Smooth muscle cell (in vitro differentiated cells): ENCODE measurements at regions not wholly inside any gene's neighbourhood (a gene's known extent, or its start where the extent isn't known, plus 50 kb on each side); places are given as distances from the start of the nearest gene placed in this dataset.

Source experiments
- DNase-seq: peaks from one replicate; lab custom pipeline; 2025; ENCODE audit not compliant: unreplicated experiment; lab: John Stamatoyannopoulos, UW
- H2AFZ ChIP-seq: fragments of 200-600 bp; sonication (generic); 2 replicates; pipeline ENCODE4 v1.6.0; 2016; ENCODE audit warnings: antibody characterized with exemption, low read depth, mild to moderate bottlenecking
- H3F3A ChIP-seq: fragments of 200-600 bp; sonication (generic); 2 replicates; pipeline ENCODE4 v1.6.0; 2017; ENCODE audit warnings: antibody characterized with exemption, low read depth
- H3K27ac ChIP-seq: fragments of 200-600 bp; sonication (generic); 2 replicates; pipeline ENCODE4 v1.5.1; 2016; ENCODE audit warnings: low read depth, mild to moderate bottlenecking
- H3K27me3 ChIP-seq: fragments of 200-600 bp; sonication (generic); 2 replicates; pipeline ENCODE4 v1.6.1; 2016; ENCODE audit warnings: low read depth, mild to moderate bottlenecking
- H3K36me3 ChIP-seq: fragments of 200-600 bp; sonication (generic); 2 replicates; pipeline ENCODE4 v1.5.1; 2016; ENCODE audit warnings: low read depth
- H3K4me1 ChIP-seq: fragments of 200-600 bp; sonication (generic); 2 replicates; pipeline ENCODE4 v1.5.1; 2016; ENCODE audit warnings: low read depth
- H3K4me2 ChIP-seq: fragments of 200-600 bp; sonication (generic); 2 replicates; pipeline ENCODE4 v1.6.0; 2016; ENCODE audit warnings: mild to moderate bottlenecking
- H3K4me3 ChIP-seq: fragments of 200-600 bp; sonication (generic); 2 replicates; pipeline ENCODE4 v1.5.1; 2016; ENCODE audit warnings: mild to moderate bottlenecking
- H3K79me2 ChIP-seq: fragments of 200-600 bp; sonication (generic); 2 replicates; pipeline ENCODE4 v1.6.0; 2016; ENCODE audit warnings: low read depth, mild to moderate bottlenecking
- H3K9ac ChIP-seq: fragments of 200-600 bp; sonication (generic); 2 replicates; pipeline ENCODE4 v1.6.0; 2016; ENCODE audit warnings: low read depth
- H3K9me3 ChIP-seq: fragments of 200-600 bp; sonication (generic); replicated peaks from 2 replicates; pipeline ENCODE4 v1.5.1; 2016; ENCODE audit warnings: low read depth
- H4K20me1 ChIP-seq: fragments of 200-600 bp; sonication (generic); 2 replicates; pipeline ENCODE4 v1.6.0; 2016; ENCODE audit warnings: low read depth
- CTCF ChIP-seq: fragments of 200-600 bp; sonication (generic); IDR thresholded peaks from 2 replicates; pipeline ENCODE4 v1.5.1; 2017; ENCODE audit warnings: borderline replicate concordance, mild to moderate bottlenecking, antibody characterized with exemption; ENCODE audit not compliant: insufficient read depth, poor library complexity, severe bottlenecking
- WGBS: methylation state at CpG from one replicate; pipeline ENCODE4 v1.1.7; 2016; ENCODE audit warnings: low lambda C conversion rate; 5-methylcytosine and 5-hydroxymethylcytosine counted together

GRCh38 chr3:28986922-28987321 is 293.9 kb upstream of the RBMS3 start:
- Histone ChIP-seq H3K4me3 (no peak overlapping the region), H2AFZ (no peak overlapping the region), H3K9ac (no peak overlapping the region), H3K36me3 (no peaks in the 10 kb centered on the region), H3K9me3 (no peaks in the 10 kb centered on the region), H3K27ac (no peak overlapping the region), H3K27me3 (no peaks in the 10 kb centered on the region), H3K4me2 (no peak overlapping the region), H3F3A (no peaks in the 10 kb centered on the region), H3K79me2 (no peaks in the 10 kb centered on the region), H3K4me1 (no peaks in the 10 kb centered on the region), H4K20me1 (no peaks in the 10 kb centered on the region)
- no peak for DNase-seq
- TF ChIP-seq CTCF: no peak

- no peak overlapping the region for H3K4me3 ChIP-seq
- H2AFZ ChIP-seq: no peak overlapping the region
- H4K20me1 ChIP-seq: no peaks in the 10 kb centered on the region
- H3K36me3 ChIP-seq: no peaks in the 10 kb centered on the region
- no peak for DNase-seq
- no peaks in the 10 kb centered on the region for H3K27me3 ChIP-seq
- H3K4me1 ChIP-seq: no peaks in the 10 kb centered on the region
- H3K27ac ChIP-seq: no peak overlapping the region
- H3K4me2 ChIP-seq: no peak overlapping the region
- H3F3A ChIP-seq: no peaks in the 10 kb centered on the region
- no peaks in the 10 kb centered on the region for H3K9me3 ChIP-seq
- H3K9ac ChIP-seq: no peak overlapping the region
- WGBS: 80% methylated on average over 2 of the region's 2 CpGs
- no peak for TF ChIP-seq CTCF
- no peaks in the 10 kb centered on the region for H3K79me2 ChIP-seq
Observed at GRCh38 chr3:28989646-28990089, 291.2 kb upstream of the RBMS3 start.

GRCh38 chr3:28994161-28994905 is 286.5 kb upstream of the RBMS3 start:
- no peak overlapping the region for H3K27ac ChIP-seq
- H3K4me1 ChIP-seq: no peaks in the 10 kb centered on the region
- no peaks in the 10 kb centered on the region for H3F3A ChIP-seq
- H3K4me3 ChIP-seq: no peak overlapping the region
- H3K27me3 ChIP-seq: no peaks in the 10 kb centered on the region
- no peak for DNase-seq
- 93% methylated on average over 6 of the region's 6 CpGs for WGBS
- no peak overlapping the region for H3K9ac ChIP-seq
- no peak for TF ChIP-seq CTCF
- no peaks in the 10 kb centered on the region for H4K20me1 ChIP-seq
- no peak overlapping the region for H2AFZ ChIP-seq
- H3K9me3 ChIP-seq: no peaks in the 10 kb centered on the region
- H3K79me2 ChIP-seq: no peaks in the 10 kb centered on the region
- H3K4me2 ChIP-seq: no peak overlapping the region
- no peaks in the 10 kb centered on the region for H3K36me3 ChIP-seq
